Glomerular visceral epithelial cell (primary cell): ENCODE measurements at regions not wholly inside any gene's neighbourhood (a gene's known extent, or its start where the extent isn't known, plus 50 kb on each side); places are given as distances from the start of the nearest gene placed in this dataset.
"Not testable (repeated sequence)": the region's sequence is repeated elsewhere in the genome, so short reads cannot be mapped to it uniquely, and the experiment has no call there.

Experiments used
- DNase-seq: peaks from one replicate; pipeline ENCODE4 v3.0.0-alpha.2; 2016; ENCODE audit errors: extremely low spot score

DNA sequence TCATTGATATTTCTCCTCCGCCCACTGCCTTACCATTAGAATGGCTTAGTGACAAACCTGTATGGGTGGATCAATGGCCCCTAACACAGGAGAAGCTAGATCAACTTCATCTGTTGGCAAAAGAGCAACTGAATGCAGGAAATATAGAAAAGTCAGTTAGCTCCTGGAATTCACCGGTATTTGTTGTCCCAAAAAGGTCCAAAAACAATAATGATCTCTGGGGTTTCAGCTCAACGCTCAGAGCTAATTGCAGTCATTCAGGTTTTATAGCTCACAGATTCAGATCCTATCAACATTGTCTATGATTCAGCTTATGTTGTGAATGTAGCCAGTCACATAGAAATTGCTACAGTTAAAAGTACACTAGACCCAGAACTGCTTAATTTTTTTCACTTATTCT, 124.0 kb upstream of the ZCCHC13 start:
- no peak for DNase-seq

DNA sequence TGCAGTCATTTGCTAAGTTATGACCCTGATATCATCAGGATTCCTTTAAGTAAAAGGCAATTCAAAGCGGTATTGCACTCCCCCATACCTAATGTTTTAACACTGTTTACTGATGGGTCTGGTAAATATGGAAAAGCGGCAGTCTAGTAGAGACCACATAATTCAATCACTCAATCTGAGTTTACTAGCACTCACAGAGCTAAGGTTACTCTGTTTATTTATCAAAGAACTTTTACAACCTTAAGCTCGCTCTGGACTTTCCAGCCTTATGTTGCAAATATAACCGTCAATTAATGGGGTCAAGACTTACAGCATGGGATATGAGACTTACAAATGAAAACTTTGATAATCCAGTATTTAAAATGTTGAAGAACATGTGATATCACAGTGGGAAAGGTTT, 124.5 kb upstream of the ZCCHC13 start:
- no peak for DNase-seq

DNA sequence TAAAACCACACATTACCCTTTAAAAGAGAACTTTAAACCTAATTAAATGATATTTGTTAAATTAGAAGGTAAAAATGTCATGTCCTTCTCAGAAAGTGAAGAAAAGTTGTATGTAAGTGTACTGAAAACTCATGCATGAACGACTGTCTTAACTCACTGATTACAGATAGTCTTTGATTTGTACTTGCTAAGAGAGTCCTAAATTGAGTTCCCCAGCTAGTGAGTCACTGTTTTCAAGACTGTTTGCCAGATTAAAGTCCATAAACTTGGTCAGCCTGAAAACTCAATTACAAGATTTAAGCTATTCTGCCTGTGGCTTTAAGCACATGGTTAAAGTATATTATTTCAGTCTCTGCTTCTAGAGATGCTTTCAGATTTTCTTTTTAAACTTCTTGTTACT, 124.9 kb upstream of the ZCCHC13 start:
- DNase-seq: peak; percentile 28

DNA sequence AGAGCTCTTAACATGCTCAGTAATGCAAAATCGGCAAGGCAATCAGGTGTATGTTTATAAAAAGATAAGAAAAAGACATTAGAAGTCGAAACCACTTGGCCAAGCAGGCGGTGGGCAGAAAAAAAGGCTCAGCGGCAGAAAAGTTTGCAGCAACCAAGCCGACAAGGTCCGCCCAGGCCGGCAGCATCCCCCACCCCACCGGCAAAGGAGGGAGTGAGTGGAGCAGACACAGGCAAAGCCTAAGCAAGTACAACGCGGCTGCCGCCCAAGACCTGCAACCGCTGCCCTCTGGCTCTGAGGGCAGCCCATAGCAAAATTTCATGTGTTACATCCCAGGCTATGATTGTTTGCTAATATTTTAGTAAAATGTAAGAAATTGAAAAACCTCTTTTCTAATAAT, 125.4 kb upstream of the ZCCHC13 start:
- peak; percentile 5 for DNase-seq

DNA sequence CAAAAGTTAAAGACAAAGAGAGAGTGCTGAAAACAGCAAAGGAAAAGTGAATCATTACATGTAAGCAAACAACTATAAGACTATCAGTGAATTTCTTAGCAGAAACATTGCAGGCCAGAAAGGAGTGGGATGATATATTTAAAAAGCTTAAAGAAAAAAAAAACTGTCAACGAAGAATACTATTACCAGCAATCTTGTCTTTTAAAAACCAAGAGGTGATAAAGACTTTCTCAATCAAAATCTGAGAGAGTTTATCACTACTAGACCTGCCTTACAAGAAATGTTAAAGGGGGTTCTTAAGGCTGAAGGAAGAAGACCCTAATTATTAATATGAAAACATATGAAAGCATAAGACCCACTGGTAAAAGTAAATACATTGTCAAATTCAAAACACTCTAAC, 132.5 kb upstream of the ZCCHC13 start:
- DNase-seq: no peak

DNA sequence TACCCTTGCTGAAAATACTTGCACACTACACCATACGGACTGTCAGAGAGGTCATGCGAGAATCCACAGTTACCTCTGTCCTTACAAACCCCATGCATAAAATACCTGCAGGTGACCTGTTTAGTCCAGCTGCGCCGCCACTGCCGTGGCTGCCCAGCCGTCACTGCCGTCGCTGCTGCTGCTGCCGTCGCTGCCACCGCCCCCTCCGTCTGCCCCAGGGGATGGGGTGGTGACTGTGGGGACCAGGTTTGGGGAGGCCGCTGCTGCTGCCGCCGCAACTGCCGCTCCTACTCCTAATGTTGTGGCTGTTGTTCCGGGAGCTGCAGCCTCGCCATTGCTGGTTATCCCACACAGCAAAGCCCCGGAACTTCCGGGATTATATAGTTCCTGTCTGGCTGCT, 141.8 kb upstream of the ZCCHC13 start:
- no peak for DNase-seq

DNA sequence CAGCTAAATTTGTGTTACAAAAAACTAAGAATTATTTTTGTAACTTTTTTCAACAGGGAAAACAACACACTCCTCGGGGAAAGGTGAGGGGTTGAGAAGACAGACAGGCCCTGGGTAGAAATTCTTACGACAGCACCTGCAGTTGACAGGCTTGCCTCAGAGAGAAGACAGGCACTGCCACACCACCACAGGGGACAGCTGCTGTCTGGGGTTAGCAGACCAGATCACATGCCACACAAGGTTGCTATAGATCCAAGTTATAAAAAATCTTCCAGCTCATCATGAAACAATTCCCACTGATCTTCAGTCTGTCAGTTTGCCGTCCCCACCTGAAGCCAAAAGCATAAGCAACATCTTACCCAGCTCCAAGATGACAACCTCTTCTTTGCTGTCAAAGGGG, 143.2 kb upstream of the ZCCHC13 start:
- DNase-seq: no peak

DNA sequence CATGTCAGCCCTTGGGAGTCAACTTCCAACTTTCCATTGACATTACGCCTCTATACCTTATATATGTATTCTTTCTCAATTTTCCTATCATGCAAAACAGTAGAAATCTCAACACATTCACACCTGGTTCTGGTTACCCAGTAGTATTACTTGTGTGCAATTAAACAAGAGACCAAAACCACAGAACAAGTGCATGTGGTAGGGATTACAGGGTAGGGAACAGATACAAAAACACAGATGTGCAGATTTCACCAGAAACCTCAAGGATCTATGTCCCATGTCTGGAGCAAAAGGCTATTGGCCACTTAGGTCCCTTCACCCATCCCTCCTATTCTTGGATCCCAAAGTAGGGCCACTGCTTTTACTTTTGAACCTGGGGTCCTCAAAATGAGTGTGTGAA, 143.6 kb upstream of the ZCCHC13 start:
- DNase-seq: no peak

DNA sequence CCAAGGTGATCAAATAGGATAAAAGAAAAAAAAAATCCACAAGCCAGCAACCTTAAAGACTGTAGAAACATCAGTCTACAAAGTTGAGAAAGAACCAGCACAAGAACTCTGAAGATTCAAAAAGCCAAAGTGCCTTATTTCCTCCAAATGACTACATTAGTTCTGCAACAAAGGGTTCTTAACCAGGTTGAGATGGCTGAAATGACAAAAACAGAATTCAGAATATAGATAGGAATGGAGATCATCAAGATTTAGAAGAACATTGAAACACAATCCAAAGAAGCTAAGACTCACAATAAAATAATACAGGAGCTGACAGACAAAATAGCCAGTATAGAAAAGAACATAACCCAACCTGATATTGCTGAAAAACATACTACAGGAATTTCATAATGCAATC, 156.5 kb upstream of the ZCCHC13 start:
- no peak for DNase-seq

DNA sequence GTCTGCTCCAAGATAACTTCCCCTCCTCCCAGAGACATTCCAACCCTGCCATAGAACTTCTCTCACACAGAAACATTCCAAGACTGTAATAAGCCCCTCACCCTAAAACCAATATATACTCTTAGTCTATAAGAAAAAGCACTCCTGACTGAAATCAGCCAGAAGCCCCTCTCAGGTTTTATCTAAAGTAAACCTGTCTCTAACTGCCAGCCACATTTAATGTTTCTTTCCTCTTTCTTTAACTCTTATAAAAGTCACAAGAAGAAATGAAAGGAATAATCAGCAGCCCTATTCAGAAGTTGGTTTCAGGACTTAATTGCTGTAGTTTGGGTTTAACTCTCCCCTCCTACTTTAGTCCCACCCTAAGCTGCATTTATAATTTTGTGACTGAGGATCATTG, 165.0 kb upstream of the ZCCHC13 start:
- no peak for DNase-seq

DNA sequence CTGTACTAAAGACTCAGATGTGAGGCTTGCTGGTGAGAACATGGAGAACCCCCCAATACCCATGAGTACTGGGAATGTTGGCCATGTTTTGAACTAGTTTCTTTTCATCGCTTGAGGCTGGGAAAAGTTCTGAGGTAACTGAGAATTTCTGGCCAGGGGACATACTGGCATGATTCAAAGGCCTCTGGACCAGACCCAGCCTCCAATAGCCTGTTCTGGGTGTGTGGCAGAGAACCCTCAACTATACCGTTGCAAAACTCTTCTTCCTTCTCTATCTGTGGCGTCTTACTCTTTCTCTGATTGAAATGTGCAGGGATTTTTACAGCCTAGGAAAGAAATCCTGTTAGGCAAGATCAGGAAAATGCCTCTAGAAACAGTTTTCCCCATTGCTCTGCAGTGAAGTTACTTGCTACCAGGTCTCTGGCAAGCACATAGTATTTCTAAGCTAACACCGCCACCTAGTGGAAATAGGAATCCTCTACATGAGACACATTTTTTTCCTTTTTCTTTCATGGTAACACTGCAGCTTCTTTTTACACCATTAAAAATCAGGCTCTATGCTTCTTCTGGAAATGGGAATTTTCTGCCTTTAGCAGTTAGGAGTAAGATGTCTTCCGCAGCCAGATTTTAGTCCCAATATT, 170.7 kb upstream of the ZCCHC13 start:
- DNase-seq: peak; percentile 38

DNA sequence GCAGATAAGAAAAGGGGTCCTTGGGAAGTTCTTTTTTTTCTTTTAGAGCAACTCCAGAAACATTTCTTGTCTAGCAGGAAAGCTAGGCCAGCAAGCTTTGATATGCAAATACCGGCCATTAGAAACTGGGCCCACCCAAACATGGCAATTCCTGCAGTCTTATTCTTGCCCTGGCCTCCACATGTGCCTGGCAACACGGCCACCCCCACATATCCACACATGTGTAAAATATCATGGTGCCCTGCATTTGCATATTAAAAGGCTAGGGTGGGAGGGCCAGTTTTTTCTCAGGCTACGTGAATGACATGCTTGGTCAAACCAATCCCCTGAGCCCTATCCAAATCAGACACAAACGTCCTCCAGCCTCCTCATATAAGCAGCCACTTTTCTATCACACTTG, 171.7 kb upstream of the ZCCHC13 start:
- no peak for DNase-seq

DNA sequence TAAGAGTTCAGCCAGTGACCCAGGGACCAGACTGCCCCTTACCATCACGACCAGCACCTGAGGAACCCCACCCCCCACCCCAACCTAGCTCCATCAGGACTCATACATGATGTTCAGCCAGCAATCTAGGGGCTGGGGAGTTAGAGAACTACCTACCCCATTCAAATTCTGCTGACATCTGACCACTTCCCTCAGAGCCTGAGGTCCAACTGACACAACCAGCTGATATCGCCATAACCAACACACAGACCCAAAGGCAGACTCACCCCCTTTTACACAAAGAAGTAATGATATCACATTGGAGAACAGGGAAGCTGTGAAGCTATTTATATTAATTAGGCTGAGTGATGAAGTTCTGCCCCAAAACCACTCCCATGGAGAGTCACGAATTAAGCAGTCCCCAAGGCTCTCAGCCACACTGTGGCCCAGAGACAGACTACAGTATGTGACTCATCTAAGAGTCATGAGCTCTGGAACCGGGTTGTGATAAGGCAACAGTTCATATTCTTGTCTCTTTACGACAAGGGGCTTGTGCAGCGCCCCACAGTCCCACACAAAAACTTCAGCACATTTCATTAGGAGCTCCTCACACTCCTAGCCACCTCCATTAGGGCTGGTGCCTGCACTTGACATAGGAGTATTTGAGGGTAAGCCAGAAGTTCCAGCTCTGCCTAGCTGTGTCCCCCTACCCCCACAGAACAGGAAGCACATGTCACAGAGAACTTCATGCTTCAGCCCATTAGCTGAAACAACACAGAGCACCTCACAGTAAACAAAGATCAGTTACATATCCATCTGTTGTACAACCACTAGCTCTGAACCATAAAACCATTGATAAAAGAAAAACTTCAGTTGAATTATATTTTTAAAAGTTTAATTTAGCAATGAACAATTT, 184.7 kb upstream of the ZCCHC13 start:
- DNase-seq: peak; percentile 36

DNA sequence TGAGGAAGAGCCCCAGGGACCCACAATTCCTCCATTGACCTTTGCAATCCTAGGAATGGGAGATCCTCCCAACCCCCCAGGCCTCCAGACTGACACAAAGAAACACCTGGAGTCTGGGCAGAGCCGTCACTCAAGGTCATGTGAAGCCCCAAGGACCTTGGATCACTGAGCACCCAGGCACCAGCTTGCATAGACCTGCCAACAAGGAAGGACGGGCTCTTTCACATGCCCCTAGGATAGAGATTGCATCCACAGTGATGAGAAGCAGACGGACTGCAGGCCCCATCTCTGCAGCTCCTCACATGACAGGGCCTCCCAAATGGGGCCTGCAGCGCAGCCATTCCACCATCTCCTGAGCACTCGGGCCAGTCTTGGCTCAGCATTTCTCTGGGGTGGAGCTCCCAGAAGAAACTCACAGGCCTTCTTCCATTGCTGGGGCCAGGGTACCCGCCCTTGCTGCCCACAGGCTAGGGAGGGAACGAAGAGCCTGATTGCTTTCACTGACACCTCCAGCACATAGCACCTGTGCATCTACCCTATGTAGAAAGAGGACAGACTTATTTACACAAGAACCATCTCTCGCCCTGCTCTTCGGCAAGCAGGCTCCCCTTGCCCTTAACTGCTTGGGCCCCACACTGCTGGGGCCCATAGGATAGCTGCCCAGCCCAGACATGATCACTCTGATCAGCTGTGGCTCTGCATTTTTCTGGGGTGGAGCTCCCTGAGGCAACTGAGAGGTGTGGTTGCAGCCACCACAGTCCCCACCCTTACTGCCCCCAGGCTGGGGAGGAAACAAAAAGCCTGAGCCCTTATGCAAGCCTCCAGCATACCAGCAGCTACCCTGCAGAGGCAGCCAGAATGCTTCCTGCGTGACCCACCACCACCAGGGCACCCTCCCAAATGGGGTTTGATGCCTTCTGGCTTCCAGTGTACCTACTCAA, 185.7 kb upstream of the ZCCHC13 start:
- DNase-seq: no peak

DNA sequence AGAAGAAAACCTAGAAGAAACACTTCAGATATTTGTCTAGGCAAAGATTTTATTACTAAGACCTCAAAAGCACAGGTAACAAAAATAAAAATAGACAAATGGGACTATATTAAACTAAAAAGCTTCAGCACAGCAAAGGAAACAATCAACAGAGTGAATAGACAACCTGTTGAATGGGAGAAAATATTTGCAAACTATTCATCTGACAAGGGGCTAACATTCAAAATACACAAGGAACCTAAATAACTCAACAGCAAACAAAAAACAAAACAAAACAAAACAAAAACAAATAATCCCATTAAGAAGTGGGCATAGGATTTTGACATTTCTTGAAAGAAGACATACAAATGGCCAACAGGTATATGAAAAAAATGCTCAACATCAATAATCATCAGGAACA, 192.7 kb upstream of the ZCCHC13 start:
- DNase-seq: no peak

DNA sequence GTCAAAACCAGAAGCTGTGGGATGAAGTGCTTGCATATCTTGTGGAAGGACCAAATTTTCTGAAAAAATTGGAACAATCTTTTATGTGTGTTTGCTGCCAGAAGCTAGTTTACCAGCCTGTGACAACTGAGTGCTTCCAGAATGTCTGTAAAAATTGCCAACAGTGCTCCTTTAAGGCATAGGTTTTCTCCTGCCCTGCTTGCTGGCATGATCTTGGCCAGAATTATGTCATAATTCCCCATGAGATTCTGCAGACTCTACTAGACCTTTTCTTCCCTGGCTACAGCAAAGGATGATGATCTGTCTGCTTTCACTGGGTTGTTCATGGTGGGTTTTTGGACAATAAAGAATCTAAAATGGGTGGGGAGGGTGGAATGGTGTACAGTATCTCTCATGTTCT, 196.3 kb upstream of the ZCCHC13 start:
- no peak for DNase-seq

DNA sequence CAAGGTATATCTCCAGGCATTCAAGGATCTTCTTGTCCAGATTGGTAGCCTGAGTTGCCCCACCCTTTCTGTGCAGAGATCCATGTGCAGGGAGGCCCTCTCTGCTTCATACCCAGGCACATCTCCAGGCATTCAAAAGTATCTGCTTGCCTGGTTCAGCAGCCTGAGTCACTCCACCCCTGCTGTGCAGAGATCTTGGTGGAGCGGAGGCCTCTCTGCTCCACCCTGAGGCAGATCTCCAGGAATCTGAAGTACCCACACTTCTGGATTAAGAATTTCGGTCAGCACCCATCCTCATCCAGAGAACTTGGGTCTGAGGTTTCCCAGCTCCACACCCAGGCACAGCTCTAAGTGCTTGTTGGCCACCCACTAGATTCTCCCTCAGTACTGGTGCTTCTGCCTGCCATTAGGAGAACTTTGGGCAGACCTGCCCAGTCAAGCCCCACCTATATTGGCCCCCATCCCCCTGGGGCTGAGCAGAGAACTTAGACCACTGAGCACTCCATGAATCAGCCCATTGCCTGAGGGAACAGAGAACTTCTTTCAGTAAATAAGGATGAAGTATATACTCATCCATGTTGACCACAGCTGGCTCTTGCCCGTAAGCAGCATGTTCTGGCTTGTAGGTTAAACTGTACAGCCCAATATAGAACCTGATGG, 199.5 kb upstream of the ZCCHC13 start:
- DNase-seq: no peak

DNA sequence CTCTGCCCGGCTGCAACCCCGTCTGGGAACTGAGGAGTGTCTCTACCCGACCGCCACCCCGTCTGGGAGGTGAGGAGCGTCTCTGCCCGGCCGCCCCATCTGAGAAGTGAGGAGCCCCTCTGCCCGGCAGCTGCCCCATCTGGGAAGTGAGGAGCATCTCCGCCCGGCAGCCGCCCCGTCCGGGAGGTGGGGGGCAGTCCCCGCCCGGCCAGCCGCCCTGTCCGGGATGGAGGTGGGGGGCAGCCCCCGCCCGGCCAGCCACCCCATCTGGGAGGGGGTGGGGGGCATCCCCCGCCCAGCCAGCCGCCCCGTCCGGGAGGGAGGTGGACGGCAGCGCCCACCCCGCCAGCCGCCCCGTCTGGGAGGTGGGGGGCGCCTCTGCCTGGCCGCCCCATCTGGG, 205.6 kb upstream of the ZCCHC13 start:
- not testable (repeated sequence) for DNase-seq

DNA sequence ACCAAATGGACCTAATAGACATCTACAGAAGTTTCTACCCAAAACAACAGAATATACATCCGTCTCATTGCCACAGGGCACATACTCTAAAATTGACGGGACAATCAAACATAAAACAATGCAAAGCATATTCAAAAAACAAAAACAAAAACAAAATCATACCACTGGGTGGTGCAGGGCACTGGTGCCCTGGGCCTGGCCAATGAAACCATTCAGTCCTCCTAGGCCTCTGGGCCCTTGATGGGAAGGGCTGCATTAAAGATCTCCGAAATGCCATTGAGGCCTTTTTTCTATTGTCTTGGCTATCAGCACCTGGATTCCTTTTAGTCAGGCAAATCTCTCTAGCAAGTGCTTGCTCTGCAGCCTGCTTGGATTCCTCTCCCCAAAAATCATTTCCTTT, 213.9 kb upstream of the ZCCHC13 start:
- no peak for DNase-seq

DNA sequence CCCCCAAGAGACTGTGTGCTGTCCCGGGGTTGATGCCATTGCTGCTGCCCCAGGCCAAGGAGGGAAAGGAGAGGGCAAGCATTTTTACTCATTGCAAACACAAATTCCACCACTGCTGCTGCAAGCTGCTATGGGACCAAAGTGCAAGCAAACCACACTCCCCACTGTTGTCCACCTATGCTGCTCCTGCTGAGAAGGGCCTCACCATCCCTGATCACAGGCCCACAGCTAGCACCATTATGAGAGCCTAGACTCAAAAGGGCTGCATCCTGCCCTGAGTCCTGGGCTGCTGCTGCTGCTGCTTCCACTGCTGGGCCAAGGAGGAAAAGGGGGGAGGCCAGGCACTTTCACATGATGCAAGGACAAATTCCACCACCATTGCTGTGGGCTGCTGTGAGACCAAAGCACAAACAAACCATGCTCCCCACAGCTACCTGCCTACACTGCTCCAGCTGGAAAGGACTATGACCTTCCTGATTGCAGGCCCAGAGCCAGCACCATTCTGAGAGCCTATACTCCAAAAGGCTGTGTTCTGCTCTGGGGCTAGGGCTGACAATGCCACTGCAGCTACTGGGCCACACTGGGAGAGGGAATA, 218.2 kb upstream of the ZCCHC13 start:
- DNase-seq: no peak

DNA sequence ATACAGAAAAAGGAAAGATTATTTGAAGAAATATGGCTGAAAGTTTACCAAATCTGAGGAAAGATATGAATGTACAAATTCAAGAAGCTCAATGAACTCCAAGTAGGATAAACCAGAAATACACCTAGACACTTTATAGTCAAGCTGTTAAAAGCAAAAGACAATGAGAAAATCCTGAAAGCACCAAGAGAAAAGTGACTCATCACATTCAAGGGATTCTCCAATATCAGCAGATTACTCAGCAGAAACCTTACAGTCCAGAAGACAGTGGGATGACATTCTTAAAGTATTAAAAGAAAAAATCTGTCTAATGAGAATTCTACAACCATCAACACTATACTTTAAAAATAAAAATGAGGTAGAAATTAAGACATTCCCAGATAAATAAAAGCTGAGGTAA, 223.8 kb upstream of the ZCCHC13 start:
- DNase-seq: no peak
